SK-N-SH treated with all-trans-retinoic acid at 6 μM for 48 hours (cell line): ENCODE measurements at regions not wholly inside any gene's neighbourhood (a gene's known extent, or its start where the extent isn't known, plus 50 kb on each side); places are given as distances from the start of the nearest gene placed in this dataset.

Experiments used
- CSDC2 ChIP-seq: fragments of 250-450 bp; sonication (Bioruptor Pico); IDR thresholded peaks from 2 replicates; pipeline ENCODE4 v1.5.0; 2020; ENCODE audit warnings: mild to moderate bottlenecking, moderate library complexity
- ESRRG ChIP-seq: fragments of 250-450 bp; sonication (Bioruptor Pico); IDR thresholded peaks from 2 replicates; pipeline ENCODE4 v1.6.1; 2021; ENCODE audit warnings: mild to moderate bottlenecking
- GLIS3 ChIP-seq: fragments of 250-450 bp; sonication (Bioruptor Pico); IDR thresholded peaks from 2 replicates; pipeline ENCODE4 v1.5.0; 2020; ENCODE audit warnings: mild to moderate bottlenecking, moderate library complexity
- OSR1 ChIP-seq: fragments of 250-450 bp; sonication (Bioruptor Pico); IDR thresholded peaks from 2 replicates; pipeline ENCODE4 v1.8.0; 2022; ENCODE audit warnings: moderate library complexity, mild to moderate bottlenecking, inconsistent platforms
- TCF4 ChIP-seq: fragments of 250-450 bp; sonication (Bioruptor Pico); IDR thresholded peaks from 2 replicates; pipeline ENCODE4 v1.8.0; 2021; ENCODE audit warnings: mild to moderate bottlenecking, moderate library complexity, borderline replicate concordance
- TOX ChIP-seq: fragments of 250-450 bp; sonication (Bioruptor Pico); IDR thresholded peaks from 2 replicates; pipeline ENCODE4 v1.8.0; 2021; ENCODE audit warnings: mild to moderate bottlenecking, moderate library complexity, borderline replicate concordance
- ZC3H10 ChIP-seq: fragments of 250-450 bp; sonication (Bioruptor Pico); IDR thresholded peaks from 2 replicates; pipeline ENCODE4 v1.5.1; 2021; ENCODE audit warnings: mild to moderate bottlenecking, moderate library complexity
- ZFP3 ChIP-seq: fragments of 250-450 bp; sonication (Bioruptor Pico); IDR thresholded peaks from 2 replicates; pipeline ENCODE4 v1.5.0; 2020; ENCODE audit warnings: mild to moderate bottlenecking, moderate library complexity
- ZFP30 ChIP-seq: fragments of 450-650 bp; formaldehyde crosslinking; IDR thresholded peaks from 2 replicates; pipeline ENCODE4 v1.5.0; 2022; ENCODE audit warnings: mild to moderate bottlenecking, moderate library complexity
- TF ChIP-seq, protein P1 (sequence below): fragments of 250-450 bp; sonication (Bioruptor Pico); IDR thresholded peaks from 2 replicates; pipeline ENCODE4 v1.8.0; 2020; ENCODE audit warnings: mild to moderate bottlenecking, moderate library complexity, borderline replicate concordance

DNA sequence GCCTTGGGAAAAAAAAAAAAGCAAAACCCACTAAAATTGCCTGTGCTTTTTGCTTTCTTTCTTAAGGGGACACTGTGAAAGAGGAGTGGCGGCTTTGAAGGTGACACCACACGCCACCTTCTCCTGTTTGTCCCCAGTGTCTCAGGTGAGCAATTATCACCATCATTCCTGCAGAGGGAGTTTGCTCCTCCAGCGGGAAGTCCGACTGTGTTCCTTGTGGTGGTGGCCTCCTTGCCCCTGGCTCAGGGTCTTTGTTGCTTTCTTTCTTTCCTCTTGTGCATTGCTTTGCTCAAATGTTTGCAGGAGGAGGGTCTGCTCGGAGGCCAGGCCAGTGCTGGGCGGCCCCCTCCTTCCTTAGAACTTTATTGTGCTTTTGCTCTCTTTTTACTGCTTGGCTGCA lies 164.3 kb upstream of the CXCR4 start:
- TF ChIP-seq GLIS3 (no peak), CSDC2 (CRISPR knock-in tag) (no peak), TOX (CRISPR knock-in tag) (no peak), TCF4 (CRISPR knock-in tag) (no peak), OSR1 (CRISPR knock-in tag) (no peak), ESRRG (CRISPR knock-in tag) (no peak), ZC3H10 (CRISPR knock-in tag) (no peak), ZFP3 (no peak), ZFP30 (CRISPR knock-in tag) (no peak)
- TF ChIP-seq, protein P1, sequence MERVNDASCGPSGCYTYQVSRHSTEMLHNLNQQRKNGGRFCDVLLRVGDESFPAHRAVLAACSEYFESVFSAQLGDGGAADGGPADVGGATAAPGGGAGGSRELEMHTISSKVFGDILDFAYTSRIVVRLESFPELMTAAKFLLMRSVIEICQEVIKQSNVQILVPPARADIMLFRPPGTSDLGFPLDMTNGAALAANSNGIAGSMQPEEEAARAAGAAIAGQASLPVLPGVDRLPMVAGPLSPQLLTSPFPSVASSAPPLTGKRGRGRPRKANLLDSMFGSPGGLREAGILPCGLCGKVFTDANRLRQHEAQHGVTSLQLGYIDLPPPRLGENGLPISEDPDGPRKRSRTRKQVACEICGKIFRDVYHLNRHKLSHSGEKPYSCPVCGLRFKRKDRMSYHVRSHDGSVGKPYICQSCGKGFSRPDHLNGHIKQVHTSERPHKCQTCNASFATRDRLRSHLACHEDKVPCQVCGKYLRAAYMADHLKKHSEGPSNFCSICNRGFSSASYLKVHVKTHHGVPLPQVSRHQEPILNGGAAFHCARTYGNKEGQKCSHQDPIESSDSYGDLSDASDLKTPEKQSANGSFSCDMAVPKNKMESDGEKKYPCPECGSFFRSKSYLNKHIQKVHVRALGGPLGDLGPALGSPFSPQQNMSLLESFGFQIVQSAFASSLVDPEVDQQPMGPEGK (CRISPR knock-in tag), result no peak
